ENCODE measurements at regions not wholly inside any gene's neighbourhood (a gene's known extent, or its start where the extent isn't known, plus 50 kb on each side); places are given as distances from the start of the nearest gene placed in this dataset.
A peak's percentile ranks its signal among the peaks of the same experiment; 100 is the strongest.

GRCh38 chr5:58204966-58205365 lies 254.9 kb downstream of the PLK2 start:
- TF ChIP-seq CTCF (conservative IDR thresholded peaks at IDR 0.05), result no peak
- Mint-ChIP-seq H3K9me3 (no peaks in the 10 kb centered on the region), H3K27me3 (ENCODE audit: insufficient read depth) (no peaks in the 10 kb centered on the region), H3K4me1 (no peaks in the 10 kb centered on the region), H3K4me3 (no peak overlapping the region), H3K27ac (no peak overlapping the region), H3K36me3 (ENCODE audit: low read depth) (no peaks in the 10 kb centered on the region)
- Histone ChIP-seq H3K9me3 (ENCODE audit: control insufficient read depth, low read length) (peaks cover 5% of the 10 kb centered on the region), H3K27me3 (ENCODE audit: control insufficient read depth, insufficient read depth, low read length, poor library complexity, severe bottlenecking) (no peaks in the 10 kb centered on the region), H3K4me1 (ENCODE audit: control insufficient read depth, insufficient read depth, low read length) (peaks cover 4% of the 10 kb centered on the region), H3K36me3 (ENCODE audit: control insufficient read depth, insufficient read depth, low read length) (no peaks in the 10 kb centered on the region), H3K4me3 (ENCODE audit: low read length) (no peak overlapping the region), H3K9ac (ENCODE audit: extremely low read depth, low read length, poor library complexity, severe bottlenecking) (no peak overlapping the region), H3K27ac (ENCODE audit: low read depth, low read length) (no peak overlapping the region)
- 96% methylated on average over 3 of the region's 3 CpGs for WGBS, 2 experiments (ENCODE audit: insufficient coverage in 1 of 2, insufficient read length in 1 of 2)
- no peak for DNase-seq

- Histone ChIP-seq H3K9ac (ENCODE audit: extremely low read depth, low read length, poor library complexity, severe bottlenecking) (no peak overlapping the region), H3K4me1 (ENCODE audit: control insufficient read depth, insufficient read depth, low read length) (peaks cover 4% of the 10 kb centered on the region), H3K27me3 (ENCODE audit: control insufficient read depth, insufficient read depth, low read length, poor library complexity, severe bottlenecking) (no peaks in the 10 kb centered on the region), H3K4me3 (ENCODE audit: low read length) (no peak overlapping the region), H3K27ac (ENCODE audit: low read depth, low read length) (no peak overlapping the region), H3K36me3 (ENCODE audit: control insufficient read depth, insufficient read depth, low read length) (no peaks in the 10 kb centered on the region), H3K9me3 (ENCODE audit: control insufficient read depth, low read length) (peaks cover 6% of the 10 kb centered on the region)
- Mint-ChIP-seq H3K27me3 (ENCODE audit: insufficient read depth) (no peaks in the 10 kb centered on the region), H3K4me1 (no peaks in the 10 kb centered on the region), H3K36me3 (ENCODE audit: low read depth) (no peaks in the 10 kb centered on the region), H3K9me3 (no peaks in the 10 kb centered on the region), H3K27ac (no peak overlapping the region), H3K4me3 (no peak overlapping the region)
- no peak for TF ChIP-seq CTCF (conservative IDR thresholded peaks at IDR 0.05)
- no peak for DNase-seq
- WGBS, 2 experiments (ENCODE audit: insufficient coverage in 1 of 2, insufficient read length in 1 of 2), result 86 to 98% methylated on average over 1 to 2 of the region's 2 CpGs
Measured at GRCh38 chr5:58202941-58203444, 256.9 kb downstream of the PLK2 start.

GRCh38 chr5:58201922-58202648 lies 257.8 kb downstream of the PLK2 start:
- H3K27ac ChIP-seq (ENCODE audit: low read depth, low read length), result no peak overlapping the region
- 97 to 98% methylated on average over 4 to 6 of the region's 6 CpGs for WGBS, 2 experiments (ENCODE audit: insufficient coverage in 1 of 2, insufficient read length in 1 of 2)
- peaks cover 4% of the 10 kb centered on the region for H3K4me1 ChIP-seq (ENCODE audit: control insufficient read depth, insufficient read depth, low read length)
- Mint-ChIP-seq H3K36me3 (ENCODE audit: low read depth) (no peaks in the 10 kb centered on the region), H3K4me3 (no peak overlapping the region), H3K27ac (no peak overlapping the region), H3K9me3 (peaks cover 5% of the 10 kb centered on the region), H3K27me3 (ENCODE audit: insufficient read depth) (no peaks in the 10 kb centered on the region), H3K4me1 (no peaks in the 10 kb centered on the region)
- TF ChIP-seq CTCF (conservative IDR thresholded peaks at IDR 0.05), result no peak
- peak; percentile 47 for DNase-seq
- H3K27me3 ChIP-seq (ENCODE audit: control insufficient read depth, insufficient read depth, low read length, poor library complexity, severe bottlenecking), result no peaks in the 10 kb centered on the region
- peaks cover 15% of the 10 kb centered on the region for H3K9me3 ChIP-seq (ENCODE audit: control insufficient read depth, low read length)
- no peaks in the 10 kb centered on the region for H3K36me3 ChIP-seq (ENCODE audit: control insufficient read depth, insufficient read depth, low read length)
- H3K4me3 ChIP-seq (ENCODE audit: low read length), result no peak overlapping the region
- H3K9ac ChIP-seq (ENCODE audit: extremely low read depth, low read length, poor library complexity, severe bottlenecking), result no peak overlapping the region

Data from endodermal cell (in vitro differentiated cells).